ENCODE measurements at regions not wholly inside any gene's neighbourhood (a gene's known extent, or its start where the extent isn't known, plus 50 kb on each side); places are given as distances from the start of the nearest gene placed in this dataset.

GRCh38 chr15:66834881-66835878, 133.1 kb downstream of the SMAD6 start:
- H3K36me3 ChIP-seq (ENCODE audit: control insufficient read depth in 4 of 4, insufficient read depth in 4 of 4, low read length in 4 of 4), result no peaks in the 10 kb centered on the region
- DNase-seq (peak; percentile 66 to 70 (median 69)), ATAC-seq (ENCODE audit: insufficient read depth, low FRiP score) (peak; percentile 38)
- WGBS, 2 donors, result 70 to 82% methylated on average over 11 of the region's 11 CpGs
- peaks cover 0 to 3% (median 1%) of the 10 kb centered on the region in 4 donors for H3K9me3 ChIP-seq (ENCODE audit: control insufficient read depth in 4 of 4, insufficient read depth in 3 of 4, low read length in 3 of 4)
- no peaks in the 10 kb centered on the region for H3K27me3 ChIP-seq (ENCODE audit: control insufficient read depth in 3 of 3, insufficient read depth in 3 of 3, low read length in 2 of 3)
- no peak for TF ChIP-seq CTCF (IDR thresholded peaks at IDR 0.05; ENCODE audit: control extremely low read depth, extremely low read depth)
- H3K4me3 ChIP-seq, result no peak overlapping the region
- peaks cover 0 to 20% (median 5%) of the 10 kb centered on the region in 5 donors for H3K4me1 ChIP-seq (ENCODE audit: control insufficient read depth in 5 of 5, insufficient read depth in 5 of 5, low read length in 5 of 5)
- H3K27ac ChIP-seq (ENCODE audit: low read depth in 1 of 2, low read length in 1 of 2), result peak overlapping the region; percentile 2 to 40
- no peak overlapping the region for H3K9ac ChIP-seq (ENCODE audit: insufficient read depth in 1 of 2, low read length in 2 of 2)

GRCh38 chr15:66836231-66837030, 134.4 kb downstream of the SMAD6 start:
- Histone ChIP-seq H3K4me3 (no peak overlapping the region), H3K36me3 (ENCODE audit: control insufficient read depth in 4 of 4, insufficient read depth in 4 of 4, low read length in 4 of 4) (no peaks in the 10 kb centered on the region), H3K9me3 (ENCODE audit: control insufficient read depth in 4 of 4, insufficient read depth in 3 of 4, low read length in 3 of 4) (peaks cover 0 to 3% (median 1%) of the 10 kb centered on the region in 4 donors), H3K4me1 (ENCODE audit: control insufficient read depth in 5 of 5, insufficient read depth in 5 of 5, low read length in 5 of 5) (peaks cover 0 to 20% (median 7%) of the 10 kb centered on the region in 5 donors), H3K27me3 (ENCODE audit: control insufficient read depth in 3 of 3, insufficient read depth in 3 of 3, low read length in 2 of 3) (no peaks in the 10 kb centered on the region), H3K27ac (ENCODE audit: low read depth in 1 of 2, low read length in 1 of 2) (no peak overlapping the region), H3K9ac (ENCODE audit: insufficient read depth in 1 of 2, low read length in 2 of 2) (no peak overlapping the region)
- WGBS, 2 donors, result 94 to 95% methylated on average over 9 of the region's 9 CpGs
- DNase-seq, result no peak
- ATAC-seq (ENCODE audit: insufficient read depth, low FRiP score), result no peak
- TF ChIP-seq CTCF (IDR thresholded peaks at IDR 0.05; ENCODE audit: control extremely low read depth, extremely low read depth), result no peak

GRCh38 chr15:66838202-66838601, 136.2 kb downstream of the SMAD6 start:
- Histone ChIP-seq H3K9me3 (ENCODE audit: control insufficient read depth in 4 of 4, insufficient read depth in 3 of 4, low read length in 3 of 4) (peaks cover 0 to 3% (median 0%) of the 10 kb centered on the region in 4 donors), H3K4me3 (no peak overlapping the region), H3K9ac (ENCODE audit: insufficient read depth in 1 of 2, low read length in 2 of 2) (no peak overlapping the region), H3K36me3 (ENCODE audit: control insufficient read depth in 4 of 4, insufficient read depth in 4 of 4, low read length in 4 of 4) (no peaks in the 10 kb centered on the region), H3K27ac (ENCODE audit: low read depth in 1 of 2, low read length in 1 of 2) (no peak overlapping the region), H3K27me3 (ENCODE audit: control insufficient read depth in 3 of 3, insufficient read depth in 3 of 3, low read length in 2 of 3) (no peaks in the 10 kb centered on the region), H3K4me1 (ENCODE audit: control insufficient read depth in 5 of 5, insufficient read depth in 5 of 5, low read length in 5 of 5) (peaks cover 0 to 31% (median 7%) of the 10 kb centered on the region in 5 donors)
- WGBS, 2 donors, result 78 to 85% methylated on average over 7 of the region's 7 CpGs
- ATAC-seq (ENCODE audit: insufficient read depth, low FRiP score) (no peak), DNase-seq (no peak)
- TF ChIP-seq CTCF (IDR thresholded peaks at IDR 0.05; ENCODE audit: control extremely low read depth, extremely low read depth), result no peak
